GM21528 (cell line): ENCODE measurements at regions not wholly inside any gene's neighbourhood (a gene's known extent, or its start where the extent isn't known, plus 50 kb on each side); places are given as distances from the start of the nearest gene placed in this dataset.
"Not testable (repeated sequence)": the region's sequence is repeated elsewhere in the genome, so short reads cannot be mapped to it uniquely, and the experiment has no call there.

Source experiments
- ATAC-seq: cut with Tn5 transposase; IDR thresholded peaks from one replicate; pipeline ENCODE4 v1.9.1; 2021; ENCODE audit warnings: mild to moderate bottlenecking, moderate library complexity; ENCODE audit not compliant: unreplicated experiment, low FRiP score

DNA sequence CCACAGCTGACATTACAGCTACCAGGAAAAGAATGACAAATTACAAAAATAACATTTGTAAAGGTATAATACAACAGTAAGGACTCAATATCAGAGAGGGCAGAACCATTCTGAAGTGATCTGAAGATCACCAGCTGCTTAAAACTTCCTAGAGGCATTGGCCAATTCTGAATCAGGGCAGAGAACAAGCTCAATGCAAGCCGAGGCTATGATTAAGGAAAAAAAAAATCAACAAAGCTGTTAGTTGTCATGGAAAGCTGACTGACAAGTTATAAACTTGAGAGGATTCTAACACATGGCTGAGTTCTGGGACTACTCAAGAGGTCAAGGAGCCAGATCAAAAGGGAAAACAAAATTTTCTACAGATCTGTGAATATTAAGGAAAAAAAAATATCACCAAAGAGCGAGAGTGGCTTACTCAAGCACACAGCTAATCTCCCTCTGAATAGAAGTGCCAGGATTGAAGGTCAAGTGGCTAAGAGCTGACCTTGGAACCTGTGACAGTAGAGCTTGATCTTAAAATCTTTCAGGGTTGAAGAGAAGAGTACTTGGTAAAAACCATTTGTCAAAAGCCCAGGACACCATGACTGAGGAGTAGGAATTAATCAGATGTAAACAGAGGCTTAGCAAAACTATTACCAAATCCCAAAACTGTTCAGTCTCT lies 383.4 kb downstream of the USP25 start:
- no peak for ATAC-seq

DNA sequence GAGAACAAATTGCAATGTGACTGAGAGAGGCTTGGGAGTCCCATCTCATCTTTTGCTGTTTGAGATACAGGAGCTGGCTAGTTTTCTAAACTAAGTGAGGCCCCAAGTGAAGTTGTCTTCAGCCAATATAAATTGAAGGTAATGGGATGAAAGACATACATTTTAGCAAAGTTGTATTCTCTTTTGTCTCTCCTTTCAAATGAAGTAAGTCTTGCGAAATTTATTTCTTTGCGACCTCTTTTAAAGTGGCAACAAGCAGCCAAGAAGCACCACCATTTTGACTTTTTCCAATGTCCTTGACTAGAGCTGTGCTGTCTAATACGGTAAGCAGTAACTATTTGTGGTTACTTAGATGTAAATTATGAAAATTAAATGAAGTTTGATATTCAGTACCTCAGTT lies 385.7 kb downstream of the USP25 start:
- no peak for ATAC-seq

DNA sequence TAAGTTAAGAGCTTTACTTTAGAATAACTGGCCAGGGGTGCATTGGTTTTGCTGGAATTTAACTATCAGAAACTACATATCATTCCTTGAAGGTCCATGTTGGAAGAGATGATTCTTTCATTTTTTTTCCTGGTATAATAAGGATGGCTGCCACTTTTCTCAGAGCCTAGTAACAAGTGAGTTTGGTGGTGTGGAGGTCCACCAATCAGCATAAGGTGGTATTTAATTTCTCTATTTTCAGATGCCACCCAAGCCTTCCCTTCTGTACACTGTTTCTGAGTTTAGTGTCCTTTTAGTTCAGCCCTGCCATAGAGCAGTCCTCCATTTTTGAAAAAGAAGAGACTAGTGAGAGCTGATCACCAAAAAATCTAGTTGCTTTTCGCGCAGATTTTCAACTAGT lies 386.3 kb downstream of the USP25 start:
- ATAC-seq: no peak

DNA sequence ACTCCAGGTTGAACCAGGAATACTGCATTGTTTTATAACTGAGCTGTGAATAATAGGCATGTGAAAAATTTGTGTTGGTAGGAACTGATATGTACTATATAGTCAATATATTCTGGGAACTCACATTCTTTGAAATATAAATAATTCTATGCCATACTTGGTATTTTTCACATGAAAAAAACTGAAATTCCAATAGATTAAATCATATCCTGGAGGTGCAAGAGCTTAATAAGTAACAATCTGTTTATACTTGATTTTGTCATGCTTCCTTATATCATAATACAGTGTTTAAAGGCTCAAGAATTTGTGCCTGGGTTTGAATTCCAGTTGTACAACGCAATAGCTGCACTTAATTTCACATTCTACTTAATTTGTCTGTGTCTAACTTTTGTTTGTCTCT lies 387.0 kb downstream of the USP25 start:
- ATAC-seq: no peak

DNA sequence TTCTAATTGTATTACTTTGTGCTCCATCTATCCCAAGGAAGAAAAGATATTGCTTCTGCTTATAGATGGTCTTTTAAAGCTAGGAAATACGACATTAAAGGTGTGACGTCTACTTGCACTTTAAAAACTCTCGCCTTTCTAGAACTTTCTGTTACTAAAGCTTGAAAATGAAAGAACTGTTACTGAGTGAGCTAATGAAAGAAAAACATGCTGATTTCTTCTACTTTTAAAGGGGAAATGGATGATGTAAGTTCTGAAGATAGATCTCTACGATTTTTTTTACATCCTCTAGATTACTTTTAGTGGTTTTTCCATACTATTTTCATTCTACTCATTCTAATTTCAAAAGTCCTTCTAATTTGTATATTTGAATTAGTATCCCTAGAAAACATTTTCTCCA lies 387.5 kb downstream of the USP25 start:
- ATAC-seq: no peak

DNA sequence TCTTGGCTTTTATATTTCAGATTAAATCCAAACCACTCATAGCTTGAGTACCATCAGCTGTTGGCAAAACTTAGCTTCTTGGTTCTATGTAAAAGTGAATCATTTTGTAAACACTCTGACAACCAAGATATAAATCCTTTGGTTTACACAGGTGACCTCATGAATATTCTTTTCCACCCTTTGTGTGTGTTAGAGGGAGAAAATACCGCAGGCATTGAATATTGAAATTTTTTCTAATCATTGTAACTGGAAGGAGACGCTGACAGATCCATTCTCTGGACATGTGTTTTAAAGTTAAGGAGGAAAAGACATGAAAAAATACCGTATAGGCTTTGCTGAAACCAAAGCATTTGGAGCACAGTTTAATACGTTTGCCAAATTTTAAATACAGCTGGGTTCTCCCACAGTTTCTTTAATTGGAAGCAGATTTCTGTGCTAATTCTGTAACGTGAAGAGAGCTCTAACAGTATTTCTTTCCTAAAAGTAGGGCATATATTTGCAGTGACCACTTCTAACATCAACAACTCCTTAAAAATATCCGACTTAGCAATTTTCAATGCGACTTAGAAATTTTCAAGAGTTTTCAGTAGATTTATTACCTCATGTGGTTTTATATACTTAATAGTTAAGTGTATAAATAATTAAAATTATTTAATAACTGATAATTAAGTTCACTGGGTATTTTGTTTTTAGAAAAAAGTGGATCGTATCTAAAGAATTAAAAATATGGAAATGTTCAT lies 388.2 kb downstream of the USP25 start:
- ATAC-seq: no peak

DNA sequence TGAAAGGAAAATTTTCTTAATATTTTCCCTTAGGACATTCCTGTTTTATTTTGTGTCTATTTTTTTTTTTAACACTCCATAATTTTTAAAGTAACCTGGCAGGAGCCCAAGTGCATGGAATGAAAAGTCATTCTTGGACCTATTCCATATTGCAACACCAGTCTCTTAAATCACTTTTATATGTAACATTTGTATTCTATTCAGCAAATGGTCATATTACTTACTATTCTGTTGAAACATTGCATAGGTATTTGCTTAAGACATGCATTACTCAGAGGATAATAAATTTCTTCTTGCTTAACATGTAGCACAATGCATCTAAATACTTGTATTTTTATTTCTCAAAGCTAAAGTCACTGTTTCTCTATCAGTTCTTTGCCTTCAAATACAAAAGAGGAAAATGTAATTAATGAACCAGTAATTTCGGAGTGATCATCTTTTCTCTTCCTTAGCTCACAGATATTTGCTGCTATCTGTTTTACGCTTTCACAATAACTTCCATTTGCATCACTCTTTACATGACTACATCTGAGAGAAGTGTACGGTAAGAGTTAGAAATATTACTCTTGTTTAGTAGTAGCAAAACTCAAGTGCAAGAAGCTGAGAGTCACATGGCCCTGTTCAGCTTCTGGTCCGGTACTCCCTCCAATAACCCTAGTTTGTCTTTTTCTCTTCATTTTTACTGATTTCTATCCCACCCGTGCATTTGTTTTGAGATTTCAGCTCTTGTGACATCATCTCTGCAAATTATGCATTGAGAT lies 394.8 kb downstream of the USP25 start:
- ATAC-seq: no peak

DNA sequence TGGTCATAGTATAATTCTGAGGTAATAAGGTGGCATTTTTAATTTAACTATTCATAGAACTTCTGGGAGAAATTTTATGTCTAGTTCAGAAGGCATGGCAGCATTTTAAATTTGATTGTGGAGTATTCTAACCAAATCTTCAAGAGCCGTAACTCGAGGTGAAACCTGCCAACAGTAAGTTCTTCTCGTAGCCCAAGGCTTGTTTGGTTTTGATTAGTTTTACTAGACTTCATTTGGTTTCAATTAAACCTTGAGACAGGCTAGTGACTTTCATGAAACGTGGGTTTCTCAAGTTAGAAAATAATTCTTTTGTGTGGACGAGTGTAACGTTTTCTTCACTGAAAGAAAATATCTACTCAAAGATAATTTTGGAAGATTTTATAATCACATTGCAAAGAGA lies 395.5 kb downstream of the USP25 start:
- ATAC-seq: no peak

DNA sequence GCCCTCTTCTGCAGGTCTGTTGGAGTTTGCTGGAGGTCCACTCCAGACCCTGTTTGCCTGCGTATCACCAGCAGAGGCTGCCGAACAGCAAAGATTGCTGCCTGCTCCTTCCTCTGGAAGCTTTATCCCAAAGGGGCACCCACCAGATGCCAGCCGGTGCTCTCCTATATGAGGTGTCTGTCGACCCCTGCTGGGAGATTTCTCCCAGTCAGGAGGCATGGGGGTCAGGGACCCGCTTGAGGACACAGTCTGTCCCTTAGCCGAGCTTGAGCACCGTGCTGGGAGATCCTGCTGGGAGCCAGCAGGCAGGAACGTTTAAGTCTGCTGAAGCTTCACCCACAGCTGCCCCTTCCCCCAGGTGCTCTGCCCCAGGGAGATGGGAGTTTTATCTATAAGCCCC lies 402.7 kb downstream of the USP25 start:
- ATAC-seq: not testable (repeated sequence)

DNA sequence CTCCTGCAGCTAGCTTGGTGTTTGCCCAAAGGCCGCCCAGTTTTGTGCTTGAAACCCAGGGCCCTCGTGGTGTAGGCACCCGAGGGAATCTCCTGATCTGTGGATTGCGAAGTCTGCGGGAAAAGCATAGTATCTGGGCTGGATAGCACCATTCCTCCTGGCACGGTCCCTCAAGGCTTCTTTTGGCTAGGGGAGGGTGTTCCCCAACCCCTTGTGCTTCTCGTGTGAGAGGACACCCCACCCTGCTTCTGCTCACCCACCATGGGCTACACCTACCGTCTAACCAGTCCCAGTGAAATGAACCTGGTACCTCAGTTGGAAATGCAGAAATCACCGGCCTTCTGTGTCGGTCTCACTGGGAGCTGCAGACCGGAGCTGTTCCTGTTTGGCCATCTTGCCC lies 403.5 kb downstream of the USP25 start:
- no peak for ATAC-seq

DNA sequence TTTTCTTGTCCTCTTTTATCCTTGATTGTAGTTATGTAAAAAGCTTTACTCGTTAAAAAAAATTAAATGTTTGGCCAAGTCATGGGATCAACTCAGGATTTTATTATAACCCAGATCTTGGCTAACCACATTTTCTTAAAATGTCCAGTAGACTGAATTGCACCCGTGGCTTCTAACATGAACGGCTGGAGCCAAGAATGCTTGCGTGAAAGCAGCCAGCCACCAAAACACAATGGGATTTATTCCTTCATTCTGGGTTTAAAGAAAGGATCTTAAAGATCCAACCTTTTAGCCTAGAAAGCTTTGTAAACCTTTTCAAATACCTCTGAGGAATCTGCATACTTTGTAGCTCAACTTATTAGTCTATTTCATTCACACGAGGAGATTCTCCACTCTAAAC lies 404.4 kb downstream of the USP25 start:
- ATAC-seq: no peak

DNA sequence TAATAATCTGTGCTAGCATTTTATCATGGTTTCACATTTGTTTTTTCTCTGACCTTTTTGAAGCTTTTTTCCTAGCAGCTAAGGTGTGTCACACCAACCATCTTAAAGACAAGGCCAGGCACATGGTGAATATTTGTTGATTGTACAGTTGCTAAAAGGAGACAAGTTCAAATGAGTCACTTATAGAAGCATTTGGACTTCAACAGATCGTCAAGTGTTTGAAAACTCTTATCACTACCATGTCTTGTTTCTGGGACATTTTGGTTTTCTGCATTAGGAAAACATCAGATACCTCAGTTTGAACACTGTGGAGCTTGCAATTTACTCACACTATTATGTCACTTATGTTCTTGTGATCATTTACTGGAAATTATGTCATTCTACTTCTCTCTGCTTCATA lies 407.3 kb downstream of the USP25 start:
- ATAC-seq: no peak

DNA sequence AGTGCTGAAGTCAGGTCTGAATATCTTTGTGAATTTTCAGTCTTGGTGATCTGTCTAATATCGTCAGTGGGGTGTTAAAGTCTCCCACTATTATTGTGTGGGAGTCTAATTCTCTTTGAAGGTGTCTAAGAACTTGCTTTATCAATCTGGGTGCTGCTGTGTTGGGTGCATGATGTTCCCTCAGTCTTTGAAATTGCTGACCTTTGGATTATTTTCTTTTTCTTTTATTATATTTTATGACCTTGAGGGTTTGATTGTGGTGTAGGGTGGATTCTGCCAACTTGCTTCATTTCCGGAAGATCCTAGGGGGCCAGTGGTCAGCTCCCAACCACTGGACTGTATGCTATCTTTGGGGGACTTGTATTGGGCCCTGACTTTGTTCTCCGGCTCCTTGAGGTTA lies 415.3 kb downstream of the USP25 start:
- ATAC-seq: no peak

DNA sequence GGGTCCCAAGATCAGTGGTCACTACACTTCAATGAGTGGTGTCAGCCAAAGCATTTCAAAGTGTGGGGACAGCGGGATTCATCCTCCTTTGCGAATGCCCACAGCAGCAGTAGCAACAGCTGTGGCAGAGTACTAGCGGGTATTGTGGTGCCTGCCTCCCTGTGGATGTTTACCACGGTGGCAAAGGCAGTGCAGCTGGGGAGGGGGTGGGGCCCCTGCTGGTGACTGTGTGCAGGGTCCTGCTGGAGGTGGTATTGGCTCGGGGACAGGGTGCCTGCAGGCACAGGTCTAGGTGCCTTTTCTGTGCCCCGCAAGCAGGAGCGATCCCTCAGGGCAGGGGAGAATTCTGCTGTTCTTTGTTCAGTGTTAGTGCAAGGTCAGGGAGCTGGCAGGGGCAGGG lies 415.7 kb downstream of the USP25 start:
- no peak for ATAC-seq

DNA sequence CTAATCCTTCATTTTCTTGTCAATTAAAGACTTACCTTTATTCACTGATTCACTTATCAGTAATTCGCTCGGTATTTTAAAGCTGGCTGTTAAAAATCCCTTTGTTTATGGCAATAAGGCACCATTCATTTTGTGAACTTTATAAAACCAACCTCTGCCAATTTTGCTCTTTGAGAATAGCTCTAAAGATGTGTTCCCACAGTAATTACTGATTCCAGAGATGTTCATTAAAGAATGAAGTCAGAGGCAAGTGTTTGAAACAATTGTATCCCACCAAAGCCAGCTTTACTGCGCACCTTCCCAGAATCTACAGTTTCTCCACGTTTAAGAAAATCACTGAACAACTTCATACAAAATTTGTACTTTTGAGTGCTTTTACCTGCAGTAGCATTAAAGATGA lies 424.5 kb downstream of the USP25 start:
- ATAC-seq: no peak

DNA sequence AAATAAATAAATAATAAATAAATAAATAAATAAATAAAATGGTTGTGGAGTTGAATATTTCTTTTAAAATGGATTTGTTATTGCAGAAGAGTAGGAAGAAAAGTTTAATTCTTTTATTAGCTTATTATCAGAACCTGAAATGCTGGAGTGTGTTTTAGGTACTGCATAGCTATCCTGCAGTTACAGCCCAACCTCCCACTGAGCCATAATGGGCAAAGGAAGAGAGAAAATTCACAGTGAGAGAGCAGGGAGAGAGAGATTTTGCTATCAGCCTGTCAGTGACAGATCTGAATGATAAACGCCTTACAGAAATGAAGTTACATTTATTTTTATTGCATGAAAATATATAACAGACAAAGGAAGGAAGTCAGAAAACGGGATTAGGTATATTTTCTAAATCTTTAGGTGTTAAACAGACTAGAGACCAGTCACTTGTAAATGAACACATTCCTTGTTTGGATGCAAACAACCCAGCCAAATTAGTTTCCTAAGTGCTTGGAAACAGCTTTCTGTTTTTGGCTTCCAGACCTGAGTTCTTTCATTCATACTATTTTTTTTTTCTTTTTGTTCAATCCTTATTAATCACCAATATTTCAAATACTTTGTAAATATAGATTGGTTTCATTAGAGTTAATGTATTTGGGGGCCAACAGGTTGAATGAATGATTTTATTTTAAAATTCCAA lies 425.3 kb downstream of the USP25 start:
- no peak for ATAC-seq

DNA sequence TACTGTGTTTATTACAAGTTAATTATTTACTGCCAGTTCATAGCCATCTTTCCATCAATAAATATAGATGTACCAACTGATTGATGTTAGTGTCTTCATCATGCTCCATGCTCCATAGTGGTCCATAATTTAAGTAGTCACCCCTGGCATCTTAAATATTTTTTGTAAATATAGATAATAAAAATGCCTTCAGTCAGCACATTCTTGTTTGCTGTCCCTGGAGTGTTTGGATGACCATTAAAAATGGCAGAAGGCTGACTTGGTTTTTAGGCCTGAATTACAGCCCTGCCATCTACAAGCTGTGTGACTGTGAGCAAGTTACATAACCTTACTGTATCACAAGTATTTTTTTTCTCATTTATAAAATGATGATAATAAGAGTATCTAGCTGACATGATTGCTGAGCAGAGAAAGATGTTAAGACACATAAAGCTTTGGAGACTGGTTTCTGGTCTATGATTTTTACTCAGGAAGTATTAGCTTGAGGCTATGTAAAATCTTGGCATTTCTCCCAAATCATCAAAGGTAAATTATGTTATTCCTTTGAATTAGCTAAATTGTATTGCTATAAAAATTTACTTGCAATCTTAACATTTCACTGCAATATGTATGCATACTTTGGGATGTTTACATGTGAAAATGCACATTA lies 427.2 kb downstream of the USP25 start:
- no peak for ATAC-seq

DNA sequence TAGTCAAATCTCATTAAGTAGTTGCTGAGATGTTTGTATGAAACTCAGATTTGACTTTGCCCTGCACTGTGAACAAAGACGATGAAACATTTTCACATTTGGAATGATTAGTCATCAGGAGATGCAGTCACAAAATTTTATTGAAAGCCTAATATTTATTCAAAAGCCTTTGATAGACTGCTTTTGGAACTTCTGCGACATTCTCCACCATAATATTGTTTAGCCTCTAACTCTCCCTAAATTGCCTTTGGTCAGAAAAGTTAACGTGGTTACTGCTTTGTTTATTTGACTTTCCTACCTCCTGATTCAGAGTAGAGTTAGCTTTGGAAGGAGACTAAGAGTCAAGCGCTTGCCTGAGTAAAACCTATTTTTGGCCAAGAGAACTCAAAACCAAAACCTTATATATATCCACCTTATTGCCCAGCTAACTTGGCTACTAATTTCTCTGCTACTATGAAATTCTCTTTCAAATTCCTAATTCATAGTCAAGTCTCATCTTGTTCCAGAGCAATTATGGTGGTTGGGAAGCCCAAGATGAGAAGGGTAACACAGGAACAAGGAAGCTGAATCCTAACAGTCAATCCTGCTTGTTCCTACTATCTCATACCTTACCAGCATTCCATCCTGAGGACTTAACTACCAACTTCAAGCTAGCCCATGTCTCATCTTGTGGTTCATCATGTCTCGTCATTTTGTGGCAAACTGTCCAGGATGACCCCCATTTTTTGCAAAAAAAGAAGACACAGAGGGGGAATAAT lies 429.6 kb downstream of the USP25 start:
- no peak for ATAC-seq

DNA sequence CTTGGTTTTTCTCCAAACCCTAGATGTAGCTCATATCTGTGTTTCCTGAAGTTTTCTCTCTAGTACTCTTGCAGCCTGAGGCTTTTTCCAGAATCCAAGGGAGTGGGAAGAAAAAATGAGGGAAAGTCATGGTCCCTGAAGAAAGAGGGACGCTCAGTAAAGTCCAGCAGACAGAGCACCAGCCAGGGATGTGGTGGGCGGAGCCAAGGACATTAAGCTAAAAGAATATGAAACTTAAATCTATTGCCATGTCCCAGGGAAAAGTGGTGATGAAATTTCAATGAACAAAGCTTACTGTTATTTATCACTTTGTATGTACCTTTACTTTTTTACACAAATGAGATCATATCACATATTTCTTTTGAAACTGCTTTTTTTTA lies 430.2 kb downstream of the USP25 start:
- ATAC-seq: no peak

DNA sequence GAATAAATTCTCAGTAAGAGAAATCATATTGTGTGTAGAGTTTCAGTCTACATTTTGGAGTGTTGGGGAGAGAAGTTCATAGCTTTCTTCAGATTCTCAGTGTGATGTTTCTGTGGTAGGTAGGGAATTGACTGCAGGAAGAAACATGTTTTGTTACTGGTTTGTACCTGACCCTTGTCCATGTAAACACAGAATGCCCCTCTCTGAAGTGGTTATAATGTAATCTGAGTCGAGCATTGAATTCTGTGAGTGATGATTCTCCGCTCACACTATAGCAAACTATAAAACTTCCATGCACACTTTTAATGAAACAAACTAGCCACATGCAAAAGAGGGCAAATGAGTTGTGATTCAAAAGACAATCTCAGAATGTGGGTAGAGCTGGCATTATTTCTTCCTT lies 433.2 kb downstream of the USP25 start:
- ATAC-seq: no peak
